Liver (tissue), 7 donors: ENCODE measurements at regions not wholly inside any gene's neighbourhood (a gene's known extent, or its start where the extent isn't known, plus 50 kb on each side); places are given as distances from the start of the nearest gene placed in this dataset.

ENCODE experiments used
- DNase-seq: peaks from one replicate; pipeline ENCODE4 v3.0.0-alpha.2; 2017; ENCODE audit warnings: low spot score
- H3K27ac ChIP-seq, 2 donors: one replicate each; pipeline ENCODE4 v1.7.0; 2013; ENCODE audit warnings: inconsistent platforms in 2 of 2, low read length in 2 of 2, control low read depth in 1 of 2, low read depth in 1 of 2, mild to moderate bottlenecking in 1 of 2
- H3K27me3 ChIP-seq, 4 donors: one replicate each; pipeline versions ENCODE4 v1.6.1 to v1.7.0; 2013; ENCODE audit warnings: low read length in 3 of 4, inconsistent platforms in 1 of 4, mild to moderate bottlenecking in 1 of 4, moderate library complexity in 1 of 4; ENCODE audit not compliant: control insufficient read depth in 4 of 4, insufficient read depth in 4 of 4
- H3K36me3 ChIP-seq, 4 donors: one replicate each; pipeline versions ENCODE4 v1.6.1 to v1.7.0; 2013; ENCODE audit warnings: low read length in 3 of 4, mild to moderate bottlenecking in 3 of 4, low read depth in 1 of 4, moderate library complexity in 1 of 4; ENCODE audit not compliant: control insufficient read depth in 4 of 4, insufficient read depth in 3 of 4
- H3K4me1 ChIP-seq, 4 donors: one replicate each; pipeline versions ENCODE4 v1.6.1 to v1.7.0; 2013; ENCODE audit warnings: low read length in 3 of 4, mild to moderate bottlenecking in 3 of 4, moderate library complexity in 1 of 4; ENCODE audit not compliant: control insufficient read depth in 4 of 4, insufficient read depth in 4 of 4
- H3K4me3 ChIP-seq, 3 donors: one replicate each; pipeline versions ENCODE4 v1.6.1 to v1.7.0; 2013; ENCODE audit warnings: low read length in 3 of 3, control low read depth in 1 of 3, low read depth in 1 of 3, mild to moderate bottlenecking in 1 of 3
- H3K9ac ChIP-seq, 2 donors: one replicate each; pipeline ENCODE4 v1.7.0; 2013; ENCODE audit warnings: low read length in 2 of 2, mild to moderate bottlenecking in 2 of 2, moderate library complexity in 2 of 2, control low read depth in 1 of 2, low read depth in 1 of 2
- H3K9me3 ChIP-seq, 4 donors: one replicate each; pipeline versions ENCODE4 v1.6.1 to v1.7.0; 2013; ENCODE audit warnings: low read length in 3 of 4; ENCODE audit not compliant: control insufficient read depth in 4 of 4
- ATF3 ChIP-seq: IDR thresholded peaks from 2 replicates; pipeline ENCODE4 v1.6.1; 2016; ENCODE audit warnings: antibody characterized with exemption
- EGR1 ChIP-seq, 2 donors: IDR thresholded peaks; 2 replicates each; pipeline ENCODE4 v1.6.1; 2016 to 2018; ENCODE audit warnings: antibody characterized with exemption in 2 of 2, low read depth in 2 of 2
- FOXA1 ChIP-seq: IDR thresholded peaks from 2 replicates; pipeline ENCODE4 v1.6.1; 2016; ENCODE audit warnings: antibody characterized with exemption
- FOXA2 ChIP-seq: IDR thresholded peaks from 2 replicates; pipeline ENCODE4 v1.6.1; 2016; ENCODE audit warnings: antibody characterized with exemption
- GABPA ChIP-seq, 2 donors: IDR thresholded peaks in 1 of 2; conservative IDR thresholded peaks in 1 of 2; 2 replicates each; pipeline ENCODE4 v1.6.1; 2016; ENCODE audit warnings: antibody characterized with exemption in 2 of 2, mild to moderate bottlenecking in 1 of 2, moderate library complexity in 1 of 2
- HNF4A ChIP-seq, 2 donors: conservative IDR thresholded peaks; 2 replicates each; pipeline ENCODE4 v1.6.1; 2016; ENCODE audit warnings: antibody characterized with exemption in 2 of 2, mild to moderate bottlenecking in 2 of 2
- HNF4G ChIP-seq: IDR thresholded peaks from 2 replicates; pipeline ENCODE4 v1.6.1; 2016; ENCODE audit warnings: antibody characterized with exemption
- JUND ChIP-seq, 2 donors: IDR thresholded peaks; 2 replicates each; pipeline ENCODE4 v1.6.1; 2016; ENCODE audit warnings: antibody characterized with exemption in 2 of 2
- MAX ChIP-seq: IDR thresholded peaks from 2 replicates; pipeline ENCODE4 v1.6.1; 2016; ENCODE audit warnings: antibody characterized with exemption
- RAD21 ChIP-seq, 2 donors: IDR thresholded peaks; 2 replicates each; pipeline ENCODE4 v1.6.1; 2016; ENCODE audit warnings: antibody characterized with exemption in 2 of 2, mild to moderate bottlenecking in 2 of 2
- REST ChIP-seq: IDR thresholded peaks from 2 replicates; pipeline ENCODE4 v1.6.1; 2016; ENCODE audit warnings: antibody characterized with exemption, mild to moderate bottlenecking
- RXRA ChIP-seq, 2 donors: IDR thresholded peaks; 2 replicates each; pipeline ENCODE4 v1.6.1; 2017 to 2018; ENCODE audit warnings: antibody characterized with exemption in 2 of 2, mild to moderate bottlenecking in 1 of 2
- TAF1 ChIP-seq: conservative IDR thresholded peaks from 2 replicates; pipeline ENCODE4 v1.6.1; 2016; ENCODE audit warnings: antibody characterized with exemption, mild to moderate bottlenecking
- YY1 ChIP-seq: IDR thresholded peaks from 2 replicates; pipeline ENCODE4 v1.6.1; 2016; ENCODE audit warnings: antibody characterized with exemption, mild to moderate bottlenecking
- WGBS: extraction: QIAGEN DNeasy Blood & Tissue Kit; methylation state at CpG from one replicate; pipeline ENCODE4 v1.1.7; 2013; 5-methylcytosine and 5-hydroxymethylcytosine counted together
- donor health status: healthy.
- donor health status: healthy.
- donor health status: healthy.
- donor health status: healthy.

- 60% methylated on average over 3 of the region's 3 CpGs for WGBS
Observed at GRCh38 chr2:194395818-194396217, 1261.2 kb upstream of the SLC39A10 start.

GRCh38 chr2:194385376-194385775 lies 1271.7 kb upstream of the SLC39A10 start:
- no peaks in the 10 kb centered on the region for H3K4me1 ChIP-seq
- no peak overlapping the region for H3K9ac ChIP-seq
- H3K36me3 ChIP-seq, result no peaks in the 10 kb centered on the region
- DNase-seq, result no peak
- 51% methylated on average over 1 of the region's 1 CpG for WGBS
- H3K4me3 ChIP-seq, result no peak overlapping the region
- no peak overlapping the region for H3K27ac ChIP-seq
- no peaks in the 10 kb centered on the region for H3K9me3 ChIP-seq
- no peak for TF ChIP-seq JUND (IDR thresholded peaks at IDR 0.05)
- TF ChIP-seq GABPA (IDR thresholded peaks at IDR 0.05 in 1 of 2, conservative IDR thresholded peaks at IDR 0.05 in 1 of 2), result no peak
- TF ChIP-seq HNF4A (conservative IDR thresholded peaks at IDR 0.05), result no peak
- TF ChIP-seq MAX, result no peak
- TF ChIP-seq FOXA1, result no peak
- no peak for TF ChIP-seq TAF1
- TF ChIP-seq FOXA2, result no peak
- no peaks in the 10 kb centered on the region for H3K27me3 ChIP-seq

More at GRCh38 chr2:194395818-194396217, 1261.2 kb upstream of the SLC39A10 start:
- H3K4me1 ChIP-seq, result no peaks in the 10 kb centered on the region
- no peak overlapping the region for H3K9ac ChIP-seq
- no peak for TF ChIP-seq FOXA1
- TF ChIP-seq EGR1 (IDR thresholded peaks at IDR 0.05; ENCODE audit: low read depth in 2 of 2), result no peak
- no peak overlapping the region for H3K4me3 ChIP-seq
- no peaks in the 10 kb centered on the region for H3K27me3 ChIP-seq
- H3K9me3 ChIP-seq, result no peaks in the 10 kb centered on the region
- H3K27ac ChIP-seq, result no peak overlapping the region
- DNase-seq, result no peak
- H3K36me3 ChIP-seq, result no peaks in the 10 kb centered on the region

GRCh38 chr2:194383401-194383800 lies 1273.6 kb upstream of the SLC39A10 start:
- DNase-seq, result no peak
- no peak overlapping the region for H3K27ac ChIP-seq
- H3K36me3 ChIP-seq, result no peaks in the 10 kb centered on the region
- no peak overlapping the region for H3K4me3 ChIP-seq
- no peaks in the 10 kb centered on the region for H3K4me1 ChIP-seq
- no peaks in the 10 kb centered on the region for H3K9me3 ChIP-seq
- no peak for TF ChIP-seq HNF4G
- TF ChIP-seq ATF3, result no peak
- no peak for TF ChIP-seq RAD21 (IDR thresholded peaks at IDR 0.05)
- no peak for TF ChIP-seq YY1
- TF ChIP-seq RXRA (IDR thresholded peaks at IDR 0.05), result no peak
- TF ChIP-seq EGR1 (IDR thresholded peaks at IDR 0.05; ENCODE audit: low read depth in 2 of 2), result no peak
- no peak for TF ChIP-seq FOXA2
- TF ChIP-seq TAF1, result no peak
- no peak overlapping the region for H3K9ac ChIP-seq
- H3K27me3 ChIP-seq, result no peaks in the 10 kb centered on the region
- WGBS, result 27% methylated on average over 1 of the region's 1 CpG

- Histone ChIP-seq H3K27me3 (no peaks in the 10 kb centered on the region), H3K4me1 (no peaks in the 10 kb centered on the region), H3K9me3 (no peaks in the 10 kb centered on the region), H3K27ac (no peak overlapping the region), H3K4me3 (no peak overlapping the region), H3K36me3 (no peaks in the 10 kb centered on the region), H3K9ac (no peak overlapping the region)
- no peak for DNase-seq
- TF ChIP-seq JUND (IDR thresholded peaks at IDR 0.05) (no peak), REST (no peak), HNF4A (conservative IDR thresholded peaks at IDR 0.05) (no peak), FOXA2 (no peak), EGR1 (IDR thresholded peaks at IDR 0.05; ENCODE audit: low read depth in 2 of 2) (no peak)
Observed at GRCh38 chr2:194382221-194382620, 1274.8 kb upstream of the SLC39A10 start.
